ENCODE measurements at regions not wholly inside any gene's neighbourhood (a gene's known extent, or its start where the extent isn't known, plus 50 kb on each side); places are given as distances from the start of the nearest gene placed in this dataset.

- TF ChIP-seq CTCF (IDR thresholded peaks at IDR 0.05; ENCODE audit: extremely low read depth, insufficient read depth, missing control alignments) = peak; percentile 13
- in situ Hi-C loops (cut with MboI; ENCODE audit: low pct_unique_long_range_greater_than_20kb, low sequenced_read_pairs, unreplicated experiment) = no loop called here
- DNase-seq (ENCODE audit: low spot score) = no peak
Observed at GRCh38 chr6:113461153-113461932, 395.8 kb upstream of the MARCKS start.

- no peak for DNase-seq (ENCODE audit: low spot score)
- no peak for TF ChIP-seq CTCF (IDR thresholded peaks at IDR 0.05; ENCODE audit: extremely low read depth, insufficient read depth, missing control alignments)
- in situ Hi-C loops (cut with MboI; ENCODE audit: low pct_unique_long_range_greater_than_20kb, low sequenced_read_pairs, unreplicated experiment) = no loop called here
Observed at GRCh38 chr6:113464536-113464935, 392.6 kb upstream of the MARCKS start.

GRCh38 chr6:113464960-113465359 lies 392.2 kb upstream of the MARCKS start:
- in situ Hi-C loops (cut with MboI; ENCODE audit: low pct_unique_long_range_greater_than_20kb, low sequenced_read_pairs, unreplicated experiment) = no loop called here
- no peak for DNase-seq (ENCODE audit: low spot score)
- TF ChIP-seq CTCF (IDR thresholded peaks at IDR 0.05; ENCODE audit: extremely low read depth, insufficient read depth, missing control alignments) = no peak

GRCh38 chr6:113466526-113466925 lies 390.6 kb upstream of the MARCKS start:
- TF ChIP-seq CTCF (IDR thresholded peaks at IDR 0.05; ENCODE audit: extremely low read depth, insufficient read depth, missing control alignments) = no peak
- DNase-seq (ENCODE audit: low spot score) = no peak
- in situ Hi-C loops (cut with MboI; ENCODE audit: low pct_unique_long_range_greater_than_20kb, low sequenced_read_pairs, unreplicated experiment) = no loop called here

- no peak for DNase-seq (ENCODE audit: low spot score)
- TF ChIP-seq CTCF (IDR thresholded peaks at IDR 0.05; ENCODE audit: extremely low read depth, insufficient read depth, missing control alignments) = no peak
- in situ Hi-C loops (cut with MboI; ENCODE audit: low pct_unique_long_range_greater_than_20kb, low sequenced_read_pairs, unreplicated experiment) = no loop called here
Observed at GRCh38 chr6:113475392-113475791, 381.8 kb upstream of the MARCKS start.

- DNase-seq (ENCODE audit: low spot score) = no peak
- no peak for TF ChIP-seq CTCF (IDR thresholded peaks at IDR 0.05; ENCODE audit: extremely low read depth, insufficient read depth, missing control alignments)
- in situ Hi-C loops (cut with MboI; ENCODE audit: low pct_unique_long_range_greater_than_20kb, low sequenced_read_pairs, unreplicated experiment) = no loop called here
Observed at GRCh38 chr6:113476937-113477839, 380.0 kb upstream of the MARCKS start.
